Gastroesophageal sphincter (tissue), 3 donors: ENCODE measurements at regions not wholly inside any gene's neighbourhood (a gene's known extent, or its start where the extent isn't known, plus 50 kb on each side); places are given as distances from the start of the nearest gene placed in this dataset.

Experiments used
- POLR2A ChIP-seq, 2 donors: fragments of 450-650 bp; IDR thresholded peaks; one replicate each; pipeline ENCODE4 v1.6.1; 2017; ENCODE audit warnings: antibody characterized with exemption in 2 of 2, mild to moderate bottlenecking in 2 of 2, moderate library complexity in 1 of 2
- TF ChIP-seq, protein P1 (sequence below), 4 experiments: fragments of 200-600 bp in 2 of 4; fragments of 450-650 bp in 2 of 4; sonication (generic) in 1 of 4; IDR thresholded peaks; one replicate each; pipeline ENCODE4 v1.5.1; 2017 to 2019; ENCODE audit warnings: antibody characterized with exemption in 4 of 4, mild to moderate bottlenecking in 2 of 4, moderate library complexity in 2 of 4

GRCh38 chr4:148903388-148903787, 461.2 kb upstream of the NR3C2 start:
- TF ChIP-seq, protein P1, sequence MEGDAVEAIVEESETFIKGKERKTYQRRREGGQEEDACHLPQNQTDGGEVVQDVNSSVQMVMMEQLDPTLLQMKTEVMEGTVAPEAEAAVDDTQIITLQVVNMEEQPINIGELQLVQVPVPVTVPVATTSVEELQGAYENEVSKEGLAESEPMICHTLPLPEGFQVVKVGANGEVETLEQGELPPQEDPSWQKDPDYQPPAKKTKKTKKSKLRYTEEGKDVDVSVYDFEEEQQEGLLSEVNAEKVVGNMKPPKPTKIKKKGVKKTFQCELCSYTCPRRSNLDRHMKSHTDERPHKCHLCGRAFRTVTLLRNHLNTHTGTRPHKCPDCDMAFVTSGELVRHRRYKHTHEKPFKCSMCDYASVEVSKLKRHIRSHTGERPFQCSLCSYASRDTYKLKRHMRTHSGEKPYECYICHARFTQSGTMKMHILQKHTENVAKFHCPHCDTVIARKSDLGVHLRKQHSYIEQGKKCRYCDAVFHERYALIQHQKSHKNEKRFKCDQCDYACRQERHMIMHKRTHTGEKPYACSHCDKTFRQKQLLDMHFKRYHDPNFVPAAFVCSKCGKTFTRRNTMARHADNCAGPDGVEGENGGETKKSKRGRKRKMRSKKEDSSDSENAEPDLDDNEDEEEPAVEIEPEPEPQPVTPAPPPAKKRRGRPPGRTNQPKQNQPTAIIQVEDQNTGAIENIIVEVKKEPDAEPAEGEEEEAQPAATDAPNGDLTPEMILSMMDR (IDR thresholded peaks at IDR 0.05), result no peak
- TF ChIP-seq POLR2A (IDR thresholded peaks at IDR 0.05), result no peak
